Karpas-422 (cell line): ENCODE measurements at regions not wholly inside any gene's neighbourhood (a gene's known extent, or its start where the extent isn't known, plus 50 kb on each side); places are given as distances from the start of the nearest gene placed in this dataset.

Source experiments
- DNase-seq: peaks from one replicate; pipeline ENCODE4 v3.0.0-alpha.2; 2015
- H2AFZ ChIP-seq: fragments of 200-600 bp; sonication (generic); 2 replicates; pipeline ENCODE4 v1.6.1; 2014; ENCODE audit warnings: antibody characterized with exemption, low read length, mixed read lengths
- H3K27ac ChIP-seq: fragments of 200-600 bp; sonication (generic); 2 replicates; pipeline ENCODE4 v1.5.1; 2014; ENCODE audit warnings: mild to moderate bottlenecking, low read length, moderate library complexity
- H3K27me3 ChIP-seq: fragments of 200-600 bp; sonication (generic); 2 replicates; pipeline ENCODE4 v1.6.1; 2014; ENCODE audit warnings: low read length, mixed read lengths
- H3K36me3 ChIP-seq: fragments of 200-600 bp; sonication (generic); 2 replicates; pipeline ENCODE4 v1.6.1; 2014; ENCODE audit warnings: low read length, mixed read lengths; ENCODE audit not compliant: insufficient read depth
- H3K4me1 ChIP-seq: fragments of 200-600 bp; sonication (generic); 2 replicates; pipeline ENCODE4 v1.6.1; 2014; ENCODE audit warnings: mild to moderate bottlenecking, low read length, mixed read lengths
- H3K4me2 ChIP-seq: fragments of 200-600 bp; sonication (generic); 2 replicates; pipeline ENCODE4 v1.6.1; 2014; ENCODE audit warnings: low read length, low read depth, mild to moderate bottlenecking; ENCODE audit not compliant: poor library complexity, severe bottlenecking
- H3K4me3 ChIP-seq: fragments of 200-600 bp; sonication (generic); 2 replicates; pipeline ENCODE4 v1.5.1; 2014; ENCODE audit warnings: mild to moderate bottlenecking, antibody characterized with exemption, low read length, mixed read lengths
- H3K79me2 ChIP-seq: fragments of 200-600 bp; sonication (generic); 2 replicates; pipeline ENCODE4 v1.6.1; 2014; ENCODE audit warnings: mild to moderate bottlenecking, low read length, mixed read lengths
- H3K9ac ChIP-seq: fragments of 200-600 bp; sonication (generic); 2 replicates; pipeline ENCODE4 v1.6.0; 2014; ENCODE audit warnings: low read length
- H3K9me2 ChIP-seq: fragments of 200-600 bp; sonication (generic), shearing (Covaris generic); replicated peaks from 2 replicates; pipeline ENCODE4 v1.6.0; 2014; ENCODE audit warnings: mild to moderate bottlenecking, low read length, moderate library complexity; ENCODE audit not compliant: insufficient read depth
- H3K9me3 ChIP-seq: fragments of 300-700, 200-600 bp; sonication (generic); 2 replicates; pipeline ENCODE4 v1.6.1; 2014; ENCODE audit warnings: low read length, mixed read lengths
- H4K20me1 ChIP-seq: fragments of 200-600 bp; sonication (generic); 2 replicates; pipeline ENCODE4 v1.6.1; 2014; ENCODE audit warnings: mild to moderate bottlenecking, antibody characterized with exemption, low read length, low read depth; ENCODE audit not compliant: insufficient read depth

- no peaks in the 10 kb centered on the region for H3K27me3 ChIP-seq
- H3K27ac ChIP-seq = no peak overlapping the region
- no peaks in the 10 kb centered on the region for H3K36me3 ChIP-seq
- H3K4me1 ChIP-seq = no peaks in the 10 kb centered on the region
- H3K9me3 ChIP-seq = no peaks in the 10 kb centered on the region
- no peaks in the 10 kb centered on the region for H4K20me1 ChIP-seq
- H3K4me3 ChIP-seq = no peak overlapping the region
- H3K9me2 ChIP-seq = no peaks in the 10 kb centered on the region
- no peaks in the 10 kb centered on the region for H3K79me2 ChIP-seq
- DNase-seq = no peak
- H3K9ac ChIP-seq = no peak overlapping the region
- H3K4me2 ChIP-seq = no peak overlapping the region
- no peak overlapping the region for H2AFZ ChIP-seq
These were observed 590.6 kb upstream of the SOX9 start for GRCh38 chr17:71530248-71530647.

- H3K36me3 ChIP-seq = no peaks in the 10 kb centered on the region
- no peaks in the 10 kb centered on the region for H3K9me3 ChIP-seq
- H3K79me2 ChIP-seq = no peaks in the 10 kb centered on the region
- H3K4me3 ChIP-seq = no peak overlapping the region
- no peak for DNase-seq
- no peak overlapping the region for H3K9ac ChIP-seq
- no peaks in the 10 kb centered on the region for H4K20me1 ChIP-seq
- H3K9me2 ChIP-seq = no peaks in the 10 kb centered on the region
- H3K27ac ChIP-seq = no peak overlapping the region
- no peak overlapping the region for H3K4me2 ChIP-seq
- no peak overlapping the region for H2AFZ ChIP-seq
- no peaks in the 10 kb centered on the region for H3K4me1 ChIP-seq
- no peaks in the 10 kb centered on the region for H3K27me3 ChIP-seq
These were observed 585.5 kb upstream of the SOX9 start for GRCh38 chr17:71535321-71535720.

GRCh38 chr17:71546419-71546818, 574.4 kb upstream of the SOX9 start:
- no peaks in the 10 kb centered on the region for H4K20me1 ChIP-seq
- H3K27me3 ChIP-seq = no peaks in the 10 kb centered on the region
- H3K9ac ChIP-seq = no peak overlapping the region

GRCh38 chr17:71547904-71548303, 572.9 kb upstream of the SOX9 start:
- Histone ChIP-seq H3K4me1 (no peaks in the 10 kb centered on the region), H2AFZ (no peak overlapping the region), H3K9me2 (no peaks in the 10 kb centered on the region), H3K36me3 (no peaks in the 10 kb centered on the region), H4K20me1 (no peaks in the 10 kb centered on the region), H3K9me3 (no peaks in the 10 kb centered on the region), H3K27ac (no peak overlapping the region), H3K79me2 (no peaks in the 10 kb centered on the region), H3K27me3 (no peaks in the 10 kb centered on the region), H3K4me2 (no peak overlapping the region), H3K9ac (no peak overlapping the region), H3K4me3 (no peak overlapping the region)
- DNase-seq = no peak

More at GRCh38 chr17:71546419-71546818, 574.4 kb upstream of the SOX9 start:
- Histone ChIP-seq H3K4me2 (no peak overlapping the region), H3K36me3 (no peaks in the 10 kb centered on the region), H2AFZ (no peak overlapping the region), H3K4me1 (no peaks in the 10 kb centered on the region), H3K79me2 (no peaks in the 10 kb centered on the region), H3K27ac (no peak overlapping the region), H3K9me3 (no peaks in the 10 kb centered on the region), H3K4me3 (no peak overlapping the region), H3K9me2 (no peaks in the 10 kb centered on the region)
- no peak for DNase-seq

GRCh38 chr17:71548540-71549190, 572.2 kb upstream of the SOX9 start:
- H3K9me2 ChIP-seq = no peaks in the 10 kb centered on the region
- H4K20me1 ChIP-seq = no peaks in the 10 kb centered on the region
- H3K27me3 ChIP-seq = no peaks in the 10 kb centered on the region
- H3K4me1 ChIP-seq = no peaks in the 10 kb centered on the region
- DNase-seq = no peak
- H3K4me3 ChIP-seq = no peak overlapping the region
- no peak overlapping the region for H3K4me2 ChIP-seq
- H3K36me3 ChIP-seq = no peaks in the 10 kb centered on the region
- H2AFZ ChIP-seq = no peak overlapping the region
- H3K79me2 ChIP-seq = no peaks in the 10 kb centered on the region
- no peak overlapping the region for H3K9ac ChIP-seq
- no peak overlapping the region for H3K27ac ChIP-seq
- H3K9me3 ChIP-seq = no peaks in the 10 kb centered on the region

GRCh38 chr17:71550675-71551074, 570.1 kb upstream of the SOX9 start:
- Histone ChIP-seq H3K79me2 (no peaks in the 10 kb centered on the region), H2AFZ (no peak overlapping the region), H4K20me1 (no peaks in the 10 kb centered on the region), H3K9me3 (no peaks in the 10 kb centered on the region), H3K36me3 (no peaks in the 10 kb centered on the region), H3K9me2 (no peaks in the 10 kb centered on the region), H3K9ac (no peak overlapping the region), H3K27me3 (no peaks in the 10 kb centered on the region), H3K4me1 (no peaks in the 10 kb centered on the region), H3K4me2 (no peak overlapping the region), H3K4me3 (no peak overlapping the region), H3K27ac (no peak overlapping the region)
- DNase-seq = no peak

- no peaks in the 10 kb centered on the region for H3K4me1 ChIP-seq
- no peaks in the 10 kb centered on the region for H3K36me3 ChIP-seq
- no peaks in the 10 kb centered on the region for H3K79me2 ChIP-seq
- H3K4me3 ChIP-seq = no peak overlapping the region
- no peaks in the 10 kb centered on the region for H4K20me1 ChIP-seq
- no peaks in the 10 kb centered on the region for H3K9me3 ChIP-seq
- H3K4me2 ChIP-seq = no peak overlapping the region
- no peaks in the 10 kb centered on the region for H3K9me2 ChIP-seq
- no peak for DNase-seq
- no peaks in the 10 kb centered on the region for H3K27me3 ChIP-seq
- H2AFZ ChIP-seq = no peak overlapping the region
- no peak overlapping the region for H3K27ac ChIP-seq
- no peak overlapping the region for H3K9ac ChIP-seq
These were observed 567.4 kb upstream of the SOX9 start for GRCh38 chr17:71553381-71553780.

GRCh38 chr17:71558901-71559300, 561.9 kb upstream of the SOX9 start:
- H2AFZ ChIP-seq = no peak overlapping the region
- H4K20me1 ChIP-seq = no peaks in the 10 kb centered on the region
- H3K9me3 ChIP-seq = no peaks in the 10 kb centered on the region
- no peaks in the 10 kb centered on the region for H3K36me3 ChIP-seq
- H3K27ac ChIP-seq = no peak overlapping the region
- no peaks in the 10 kb centered on the region for H3K9me2 ChIP-seq
- no peaks in the 10 kb centered on the region for H3K79me2 ChIP-seq
- no peak overlapping the region for H3K4me2 ChIP-seq
- DNase-seq = no peak
- no peaks in the 10 kb centered on the region for H3K4me1 ChIP-seq
- no peak overlapping the region for H3K4me3 ChIP-seq
- no peaks in the 10 kb centered on the region for H3K27me3 ChIP-seq
- H3K9ac ChIP-seq = no peak overlapping the region

- no peak overlapping the region for H3K27ac ChIP-seq
- H3K4me1 ChIP-seq = no peaks in the 10 kb centered on the region
- no peak overlapping the region for H3K4me3 ChIP-seq
- H3K9me3 ChIP-seq = no peaks in the 10 kb centered on the region
- no peak overlapping the region for H2AFZ ChIP-seq
- no peak overlapping the region for H3K9ac ChIP-seq
- H4K20me1 ChIP-seq = no peaks in the 10 kb centered on the region
- H3K27me3 ChIP-seq = no peaks in the 10 kb centered on the region
- H3K79me2 ChIP-seq = no peaks in the 10 kb centered on the region
- H3K4me2 ChIP-seq = no peak overlapping the region
- no peak for DNase-seq
- H3K36me3 ChIP-seq = no peaks in the 10 kb centered on the region
- H3K9me2 ChIP-seq = no peaks in the 10 kb centered on the region
These were observed 548.5 kb upstream of the SOX9 start for GRCh38 chr17:71572343-71572742.
